ENCODE measurements at regions not wholly inside any gene's neighbourhood (a gene's known extent, or its start where the extent isn't known, plus 50 kb on each side); places are given as distances from the start of the nearest gene placed in this dataset.
A peak's percentile ranks its signal among the peaks of the same experiment; 100 is the strongest.

DNA sequence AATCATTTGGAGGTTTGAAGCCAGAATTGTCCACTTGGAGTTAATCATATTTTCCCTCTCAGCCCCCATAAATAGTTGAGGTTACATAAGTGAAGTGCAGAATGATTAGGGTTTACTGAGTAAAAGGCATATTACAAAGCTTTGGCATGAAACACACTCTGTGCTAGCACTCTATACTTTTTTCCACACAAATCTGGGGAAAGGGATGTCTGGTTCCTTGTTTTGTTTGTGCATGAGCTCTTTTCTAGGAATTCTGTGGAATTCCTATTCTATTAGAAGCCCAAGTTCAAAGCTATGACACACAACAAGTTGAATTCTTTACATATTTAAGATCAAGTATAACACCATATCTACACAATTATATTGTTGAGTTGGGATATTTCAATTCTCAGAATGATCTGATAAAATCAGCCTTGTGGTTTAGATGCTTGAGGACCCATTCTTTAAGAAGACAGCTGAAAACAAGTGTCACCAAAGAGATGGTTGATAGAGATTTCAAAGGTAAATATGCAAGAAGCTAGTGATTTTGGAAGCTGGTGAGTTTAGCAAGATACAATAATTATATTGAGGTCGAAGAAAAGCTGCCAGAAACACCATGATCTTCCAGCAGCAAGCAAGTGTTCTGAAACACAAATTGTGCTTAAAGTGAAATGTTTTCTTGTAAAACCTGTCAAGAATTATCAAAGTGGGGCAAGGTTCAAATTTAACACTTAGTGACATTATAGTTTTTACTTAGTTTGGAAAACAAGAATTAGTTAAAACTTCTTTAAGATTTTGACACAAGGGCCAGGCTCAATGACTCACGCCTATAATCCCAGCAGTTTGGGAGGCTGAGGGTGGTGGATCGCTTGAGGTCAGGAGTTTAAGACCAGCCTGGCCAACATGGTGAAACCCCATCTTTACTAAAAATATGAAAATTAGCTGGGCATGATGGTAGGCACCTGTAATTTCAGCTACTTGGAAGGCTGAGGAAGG is 122.6 kb downstream of the INHBA start:
- WGBS (ENCODE audit: missing lambda C conversion rate) = 30% methylated on average over 3 of the region's 3 CpGs
- Histone ChIP-seq H3K9me3 (no peaks in the 10 kb centered on the region), H3K4me1 (no peaks in the 10 kb centered on the region), H3K27ac (no peak overlapping the region), H3K4me3 (no peak overlapping the region), H3K4me2 (no peak overlapping the region)
- POLR2A ChIA-PET = no interaction called here
- TF ChIP-seq, protein P1, sequence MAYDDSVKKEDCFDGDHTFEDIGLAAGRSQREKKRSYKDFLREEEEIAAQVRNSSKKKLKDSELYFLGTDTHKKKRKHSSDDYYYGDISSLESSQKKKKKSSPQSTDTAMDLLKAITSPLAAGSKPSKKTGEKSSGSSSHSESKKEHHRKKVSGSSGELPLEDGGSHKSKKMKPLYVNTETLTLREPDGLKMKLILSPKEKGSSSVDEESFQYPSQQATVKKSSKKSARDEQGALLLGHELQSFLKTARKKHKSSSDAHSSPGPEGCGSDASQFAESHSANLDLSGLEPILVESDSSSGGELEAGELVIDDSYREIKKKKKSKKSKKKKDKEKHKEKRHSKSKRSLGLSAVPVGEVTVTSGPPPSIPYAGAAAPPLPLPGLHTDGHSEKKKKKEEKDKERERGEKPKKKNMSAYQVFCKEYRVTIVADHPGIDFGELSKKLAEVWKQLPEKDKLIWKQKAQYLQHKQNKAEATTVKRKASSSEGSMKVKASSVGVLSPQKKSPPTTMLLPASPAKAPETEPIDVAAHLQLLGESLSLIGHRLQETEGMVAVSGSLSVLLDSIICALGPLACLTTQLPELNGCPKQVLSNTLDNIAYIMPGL (CRISPR knock-in tag; IDR thresholded peaks at IDR 0.05; ENCODE audit: borderline replicate concordance) = no peak
- TF ChIP-seq HDAC2 (IDR thresholded peaks at IDR 0.05) (no peak), JUNB (IDR thresholded peaks at IDR 0.05) (peak; percentile 42; the same call in 1 of the 2 replicates), EP300 (IDR thresholded peaks at IDR 0.05) (no peak), JUN (IDR thresholded peaks at IDR 0.05) (no peak), GATA3 (IDR thresholded peaks at IDR 0.05; ENCODE audit: borderline replicate concordance) (peak; percentile 50; the same call in 1 of the 2 replicates), HEYL (CRISPR knock-in tag; IDR thresholded peaks at IDR 0.05) (no peak), NPAS2 (CRISPR knock-in tag; IDR thresholded peaks at IDR 0.05; ENCODE audit: borderline replicate concordance) (no peak), KDM1A (IDR thresholded peaks at IDR 0.05; ENCODE audit: low read depth) (no peak), NFE2L2 (conservative IDR thresholded peaks at IDR 0.05; ENCODE audit: low read length) (no peak)
- TF ChIP-seq, protein P2, sequence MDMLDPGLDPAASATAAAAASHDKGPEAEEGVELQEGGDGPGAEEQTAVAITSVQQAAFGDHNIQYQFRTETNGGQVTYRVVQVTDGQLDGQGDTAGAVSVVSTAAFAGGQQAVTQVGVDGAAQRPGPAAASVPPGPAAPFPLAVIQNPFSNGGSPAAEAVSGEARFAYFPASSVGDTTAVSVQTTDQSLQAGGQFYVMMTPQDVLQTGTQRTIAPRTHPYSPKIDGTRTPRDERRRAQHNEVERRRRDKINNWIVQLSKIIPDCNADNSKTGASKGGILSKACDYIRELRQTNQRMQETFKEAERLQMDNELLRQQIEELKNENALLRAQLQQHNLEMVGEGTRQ (IDR thresholded peaks at IDR 0.05) = no peak
- FAIRE-seq = no peak
- peak in 1 of 2 experiments; percentile 38 for DNase-seq (ENCODE audit: low read depth in 1 of 2, low spot score in 1 of 2)
- no peak; a peak in 1 of 6 replicates for ATAC-seq
- CTCF ChIA-PET = interaction anchor here (0.6 to 2.2 kb wide), 3 partner anchors 19 to 549 kb away, joined by 3 to 9 read pairs (median 3); no protein-coding TSS in a partner anchor

DNA sequence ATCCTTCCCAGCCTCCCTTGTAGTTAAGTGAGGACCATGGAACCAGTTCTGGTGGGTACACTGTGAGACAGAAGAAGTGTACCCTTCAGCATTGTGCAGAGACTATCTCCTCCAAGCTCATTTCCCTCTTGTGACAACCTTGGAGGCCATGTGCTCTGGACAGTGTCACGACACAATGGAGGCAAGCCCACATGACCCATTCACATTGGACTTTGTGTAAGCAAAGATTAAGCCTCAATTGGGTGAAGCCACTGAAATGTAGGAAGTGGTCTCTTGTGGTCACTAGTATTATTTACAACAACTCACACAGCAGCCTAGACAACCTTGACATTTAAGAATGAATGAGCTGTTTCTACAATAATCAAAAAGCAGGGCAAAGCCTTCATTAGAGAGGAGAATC is 124.2 kb downstream of the INHBA start:
- CTCF ChIA-PET = no interaction called here
- no peaks in the 10 kb centered on the region for H3K9me3 ChIP-seq
- H3K4me1 ChIP-seq = no peaks in the 10 kb centered on the region
- no peak overlapping the region for H3K27ac ChIP-seq
- TF ChIP-seq CHD4 (IDR thresholded peaks at IDR 0.05; ENCODE audit: borderline replicate concordance) = no peak
- no peak for TF ChIP-seq NPAS2 (CRISPR knock-in tag; IDR thresholded peaks at IDR 0.05; ENCODE audit: borderline replicate concordance)
- TF ChIP-seq, protein P3, sequence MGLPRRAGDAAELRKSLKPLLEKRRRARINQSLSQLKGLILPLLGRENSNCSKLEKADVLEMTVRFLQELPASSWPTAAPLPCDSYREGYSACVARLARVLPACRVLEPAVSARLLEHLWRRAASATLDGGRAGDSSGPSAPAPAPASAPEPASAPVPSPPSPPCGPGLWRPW (IDR thresholded peaks at IDR 0.05) = no peak
- no peak for TF ChIP-seq PHF8 (IDR thresholded peaks at IDR 0.05; ENCODE audit: borderline replicate concordance, low read depth)
- no peak for TF ChIP-seq RNF2 (IDR thresholded peaks at IDR 0.05; ENCODE audit: borderline replicate concordance, low read depth)
- no peak for TF ChIP-seq RARB (CRISPR knock-in tag; IDR thresholded peaks at IDR 0.05)
- TF ChIP-seq FOSB (CRISPR knock-in tag; IDR thresholded peaks at IDR 0.05) = no peak
- TF ChIP-seq, protein P4, sequence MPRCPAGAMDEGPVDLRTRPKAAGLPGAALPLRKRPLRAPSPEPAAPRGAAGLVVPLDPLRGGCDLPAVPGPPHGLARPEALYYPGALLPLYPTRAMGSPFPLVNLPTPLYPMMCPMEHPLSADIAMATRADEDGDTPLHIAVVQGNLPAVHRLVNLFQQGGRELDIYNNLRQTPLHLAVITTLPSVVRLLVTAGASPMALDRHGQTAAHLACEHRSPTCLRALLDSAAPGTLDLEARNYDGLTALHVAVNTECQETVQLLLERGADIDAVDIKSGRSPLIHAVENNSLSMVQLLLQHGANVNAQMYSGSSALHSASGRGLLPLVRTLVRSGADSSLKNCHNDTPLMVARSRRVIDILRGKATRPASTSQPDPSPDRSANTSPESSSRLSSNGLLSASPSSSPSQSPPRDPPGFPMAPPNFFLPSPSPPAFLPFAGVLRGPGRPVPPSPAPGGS (IDR thresholded peaks at IDR 0.05) = no peak
- TF ChIP-seq, protein P1 (CRISPR knock-in tag; IDR thresholded peaks at IDR 0.05; ENCODE audit: borderline replicate concordance) = no peak
- no peak for TF ChIP-seq NFE2L2 (conservative IDR thresholded peaks at IDR 0.05; ENCODE audit: low read length)
- TF ChIP-seq NR3C1 (IDR thresholded peaks at IDR 0.05) = no peak
- no peak for TF ChIP-seq RAD21 (conservative IDR thresholded peaks at IDR 0.05 in 1 of 2, IDR thresholded peaks at IDR 0.05 in 1 of 2)
- TF ChIP-seq, protein P2 (IDR thresholded peaks at IDR 0.05) = no peak
- no peak for TF ChIP-seq KDM5A (IDR thresholded peaks at IDR 0.05)
- no peak for TF ChIP-seq POLR2AphosphoS2 (conservative IDR thresholded peaks at IDR 0.05; ENCODE audit: low read length)
- TF ChIP-seq RFX5 (IDR thresholded peaks at IDR 0.05) = no peak
- no peak for TF ChIP-seq CHD2 (IDR thresholded peaks at IDR 0.05; ENCODE audit: low read length, partially characterized antibody)
- TF ChIP-seq ZSCAN20 (CRISPR knock-in tag; IDR thresholded peaks at IDR 0.05) = no peak
- no peak for TF ChIP-seq ZFP36 (IDR thresholded peaks at IDR 0.05; ENCODE audit: borderline replicate concordance, partially characterized antibody)
- no peak for TF ChIP-seq GATA3 (IDR thresholded peaks at IDR 0.05; ENCODE audit: borderline replicate concordance)
- DNase-seq (ENCODE audit: low read depth in 1 of 2, low spot score in 1 of 2) = no peak
- 40% methylated on average over 1 of the region's 1 CpG for WGBS (ENCODE audit: missing lambda C conversion rate)
- H3K4me3 ChIP-seq = no peak overlapping the region
- POLR2A ChIA-PET = no interaction called here
- FAIRE-seq = no peak
- H3K4me2 ChIP-seq = no peak overlapping the region
- ATAC-seq = no peak

Measured in A549 (cell line).